ENCODE measurements at regions not wholly inside any gene's neighbourhood (a gene's known extent, or its start where the extent isn't known, plus 50 kb on each side); places are given as distances from the start of the nearest gene placed in this dataset.

- Histone ChIP-seq H3K4me1 (peaks cover 4 to 13% (median 9%) of the 10 kb centered on the region in 9 donors), H3K27ac (no peak overlapping the region), H3K4me3 (no peak overlapping the region), H3K36me3 (no peaks in the 10 kb centered on the region), H3K27me3 (peaks cover 0 to 7% (median 0%) of the 10 kb centered on the region in 7 donors), H3K9me3 (no peaks in the 10 kb centered on the region)
- WGBS, 2 donors = 86 to 91% methylated on average over 15 of the region's 15 CpGs
- DNase-seq = no peak
- ATAC-seq = no peak
- no peak for TF ChIP-seq CTCF (IDR thresholded peaks at IDR 0.05)
- intact Hi-C loops (cut with DNase I) = no loop called here
Measured at GRCh38 chr17:77800816-77801215, 157.7 kb upstream of the TNRC6C start.

DNA sequence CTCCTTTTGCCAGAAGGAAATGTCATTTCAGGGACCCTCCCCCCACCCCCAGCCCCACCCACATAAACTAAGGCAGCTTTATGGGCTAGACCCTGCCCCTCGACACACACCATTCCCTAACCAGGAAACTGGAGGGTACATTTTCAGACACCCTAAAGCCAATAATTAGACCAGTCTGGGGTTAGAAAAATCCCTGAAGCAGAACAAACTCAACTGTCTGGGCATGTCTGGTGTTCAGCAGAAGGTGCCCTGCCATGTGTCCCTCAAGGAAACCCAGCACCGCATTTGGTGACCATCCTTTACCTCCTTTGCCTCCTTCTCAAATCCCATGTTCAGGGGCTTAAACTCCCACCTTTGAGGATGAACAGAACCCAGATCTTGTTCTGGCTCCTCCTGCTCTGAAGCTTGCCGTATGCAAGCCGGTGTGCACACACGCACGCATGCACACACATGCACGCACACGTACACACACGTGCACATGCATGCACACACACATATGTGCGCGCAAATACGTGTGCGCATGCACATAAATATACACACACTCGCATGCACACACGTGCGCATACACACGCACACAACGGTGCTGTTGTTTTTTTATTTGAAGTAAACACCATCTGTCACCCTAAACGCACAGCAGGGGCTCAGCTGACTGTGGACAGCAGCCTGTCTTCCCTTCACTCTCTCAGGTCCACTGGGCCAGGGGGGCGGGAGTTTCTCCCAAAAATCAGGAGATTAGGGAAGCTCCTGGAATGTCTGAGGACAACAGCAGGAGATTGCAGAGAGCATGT lies 156.8 kb upstream of the TNRC6C start:
- ATAC-seq (no peak), DNase-seq (no peak)
- Histone ChIP-seq H3K4me1 (peaks cover 4 to 13% (median 9%) of the 10 kb centered on the region in 9 donors), H3K9me3 (no peaks in the 10 kb centered on the region), H3K4me3 (no peak overlapping the region), H3K27me3 (peaks cover 0 to 7% (median 0%) of the 10 kb centered on the region in 7 donors), H3K27ac (no peak overlapping the region), H3K36me3 (no peaks in the 10 kb centered on the region)
- 86 to 87% methylated on average over 20 of the region's 20 CpGs for WGBS, 2 donors
- intact Hi-C loops (cut with DNase I) = no loop called here
- no peak for TF ChIP-seq CTCF (IDR thresholded peaks at IDR 0.05)

DNA sequence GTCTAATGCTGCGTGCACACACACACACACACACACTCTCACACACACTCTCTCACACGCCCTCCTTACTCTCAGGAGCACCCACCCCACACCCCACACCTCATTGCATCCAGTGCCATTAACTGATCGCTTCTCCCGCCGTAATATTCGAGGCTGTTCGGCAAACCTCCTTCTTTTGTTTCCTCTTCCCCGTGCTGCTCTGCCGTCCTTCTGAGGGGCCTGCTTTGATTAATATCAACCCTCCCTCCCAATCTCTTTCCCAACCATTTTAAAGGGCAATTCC lies 156.2 kb upstream of the TNRC6C start:
- no peak for ATAC-seq
- intact Hi-C loops (cut with DNase I) = no loop called here

DNA sequence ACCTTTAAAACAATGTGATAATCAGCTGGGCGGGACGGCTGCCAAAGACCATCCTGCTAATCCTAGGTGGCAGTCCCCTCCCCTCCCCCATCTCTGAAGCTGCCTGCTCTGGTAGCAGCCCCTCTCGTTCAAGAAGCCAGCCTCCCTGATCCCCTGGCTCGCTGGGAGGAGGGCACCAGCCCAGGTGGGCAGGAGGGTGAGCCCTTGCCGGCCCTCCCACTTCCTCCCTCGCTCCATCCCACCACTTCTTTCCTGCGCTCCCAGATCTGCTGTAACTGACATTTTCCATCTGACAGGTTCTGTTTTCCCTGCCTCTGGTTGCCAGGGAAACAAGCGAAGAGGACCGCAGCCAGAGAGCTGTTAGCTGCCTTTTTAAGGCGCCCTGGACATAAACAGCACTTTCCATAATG lies 155.7 kb upstream of the TNRC6C start:
- Histone ChIP-seq H3K36me3 (no peaks in the 10 kb centered on the region), H3K27me3 (peaks cover 0 to 7% (median 0%) of the 10 kb centered on the region in 7 donors), H3K9me3 (no peaks in the 10 kb centered on the region), H3K4me1 (peaks cover 4 to 13% (median 9%) of the 10 kb centered on the region in 9 donors), H3K27ac (no peak overlapping the region), H3K4me3 (no peak overlapping the region)
- WGBS, 2 donors = 8 to 9% methylated on average over 10 of the region's 10 CpGs
- intact Hi-C loops (cut with DNase I) = no loop called here
- DNase-seq = peak in 1 of 2 donors; percentile 55
- no peak for TF ChIP-seq CTCF (IDR thresholded peaks at IDR 0.05)
- ATAC-seq = peak in 7 of 8 donors; percentile 30 to 69 (median 59)

More for the DNA sequence above, 156.2 kb upstream of the TNRC6C start:
- Histone ChIP-seq H3K27ac (no peak overlapping the region), H3K36me3 (no peaks in the 10 kb centered on the region), H3K27me3 (peaks cover 0 to 7% (median 0%) of the 10 kb centered on the region in 7 donors), H3K4me3 (no peak overlapping the region), H3K9me3 (no peaks in the 10 kb centered on the region), H3K4me1 (peaks cover 4 to 13% (median 9%) of the 10 kb centered on the region in 9 donors)
- no peak for TF ChIP-seq CTCF (IDR thresholded peaks at IDR 0.05)
- DNase-seq = no peak
- WGBS, 2 donors = 37 to 41% methylated on average over 9 of the region's 9 CpGs
